CD4-positive, alpha-beta T cell treated with Interleukin-21 for 1 hour (primary cell): ENCODE measurements at regions not wholly inside any gene's neighbourhood (a gene's known extent, or its start where the extent isn't known, plus 50 kb on each side); places are given as distances from the start of the nearest gene placed in this dataset.
"Not testable (repeated sequence)": the region's sequence is repeated elsewhere in the genome, so short reads cannot be mapped to it uniquely, and the experiment has no call there.

Experiments
- DNase-seq: peaks from one replicate; pipeline ENCODE4 v3.0.0-alpha.2; 2020

DNA sequence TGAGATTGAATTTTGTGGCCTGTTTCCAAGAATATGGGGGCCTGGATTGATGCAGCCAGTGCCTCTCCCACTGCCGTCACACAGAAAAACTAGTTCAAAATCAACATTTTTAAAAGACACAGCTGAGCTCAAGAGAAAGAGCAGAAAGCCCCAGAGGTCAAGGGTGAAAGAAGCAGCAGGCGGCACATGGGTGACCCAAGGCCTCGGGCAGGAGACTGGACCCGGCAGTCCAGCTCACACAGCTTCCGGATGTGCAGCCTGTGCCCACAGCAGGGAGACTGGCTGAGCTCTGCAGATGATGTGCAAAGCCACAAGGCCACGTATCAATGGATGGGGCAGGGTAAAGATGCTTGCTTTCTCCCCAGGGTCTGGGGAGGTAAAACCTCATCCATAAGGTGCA, 50.4 kb upstream of the RNF32 start:
- DNase-seq, result no peak

DNA sequence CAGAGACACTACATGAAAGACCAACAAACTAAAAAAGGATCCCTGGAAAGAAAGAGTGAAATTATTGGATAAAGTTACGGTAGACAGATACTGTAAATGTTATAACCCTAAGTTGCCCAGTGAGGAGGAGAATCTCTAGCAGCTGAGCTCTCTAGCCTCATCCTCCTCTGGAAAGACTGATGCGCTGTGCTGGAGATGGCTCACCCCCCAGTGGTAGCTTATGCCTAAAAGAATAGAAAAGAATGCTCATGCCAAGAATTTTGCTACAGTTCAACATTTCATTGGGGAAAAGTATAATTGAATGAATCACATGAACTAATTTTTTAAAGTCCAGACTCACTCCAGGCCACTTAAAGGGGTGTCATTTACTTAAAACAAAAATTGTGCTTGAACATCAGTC, 50.8 kb upstream of the RNF32 start:
- DNase-seq, result no peak

DNA sequence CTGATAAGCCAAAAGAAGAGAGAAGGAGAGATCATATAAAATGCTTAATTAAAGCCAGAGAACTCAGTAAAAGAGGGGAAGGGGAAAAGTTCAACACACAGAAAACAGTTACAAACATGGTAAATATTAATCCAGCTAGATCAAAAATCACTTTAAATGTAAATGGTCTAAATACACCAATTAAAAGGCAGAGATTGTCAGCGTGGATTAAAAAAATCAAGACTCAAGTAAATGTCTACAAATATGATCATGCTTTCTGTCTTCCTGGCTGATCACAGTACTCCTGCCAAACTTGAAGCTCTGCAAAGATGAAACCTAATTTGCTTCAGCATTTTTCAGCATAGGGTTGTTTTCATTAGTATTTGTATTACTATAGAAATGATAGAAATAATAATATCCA, 54.6 kb upstream of the RNF32 start:
- DNase-seq, result no peak

DNA sequence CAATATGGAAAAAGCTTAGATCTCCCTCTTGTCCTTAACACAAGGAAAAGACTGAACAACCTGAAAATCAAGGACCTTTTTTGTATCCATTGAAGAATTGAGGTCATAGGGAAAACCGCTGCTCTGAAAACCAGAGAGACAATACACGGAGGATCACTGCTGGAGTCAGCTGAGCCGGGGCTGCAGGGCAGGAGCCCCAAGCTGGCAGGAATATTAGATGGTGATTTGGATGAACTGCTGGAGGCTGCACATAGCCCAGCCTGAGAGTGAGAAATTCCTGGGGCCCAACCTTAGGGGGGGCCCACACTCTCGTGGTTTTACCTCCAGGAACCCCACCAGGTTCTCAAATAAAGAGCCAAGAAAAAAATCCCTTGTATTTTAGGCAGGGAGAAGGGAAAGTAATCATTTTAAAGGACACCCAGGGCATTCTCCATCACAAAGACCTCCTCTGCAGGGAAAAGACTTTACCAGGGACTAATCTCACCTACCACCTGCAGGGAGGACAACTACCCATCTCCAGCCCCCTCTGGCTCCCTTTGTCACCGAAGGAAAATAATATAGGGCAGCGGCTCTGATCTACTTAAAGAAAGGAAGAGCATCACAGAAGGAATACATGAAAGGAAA, 55.4 kb upstream of the RNF32 start:
- DNase-seq, result no peak

- no peak for DNase-seq
Measured at GRCh38 chr7:156582591-156583123, 57.9 kb upstream of the RNF32 start.

GRCh38 chr7:156580036-156580435, 60.5 kb upstream of the RNF32 start:
- DNase-seq, result no peak

GRCh38 chr7:156579566-156579965, 61.0 kb upstream of the RNF32 start:
- DNase-seq, result no peak

GRCh38 chr7:156578978-156579430, 61.6 kb upstream of the RNF32 start:
- no peak for DNase-seq

- DNase-seq, result no peak
Measured at GRCh38 chr7:156578578-156578940, 62.0 kb upstream of the RNF32 start.

GRCh38 chr7:156577645-156578577, 62.7 kb upstream of the RNF32 start:
- no peak for DNase-seq

- DNase-seq, result no peak
Measured at GRCh38 chr7:156576216-156577058, 64.1 kb upstream of the RNF32 start.

DNA sequence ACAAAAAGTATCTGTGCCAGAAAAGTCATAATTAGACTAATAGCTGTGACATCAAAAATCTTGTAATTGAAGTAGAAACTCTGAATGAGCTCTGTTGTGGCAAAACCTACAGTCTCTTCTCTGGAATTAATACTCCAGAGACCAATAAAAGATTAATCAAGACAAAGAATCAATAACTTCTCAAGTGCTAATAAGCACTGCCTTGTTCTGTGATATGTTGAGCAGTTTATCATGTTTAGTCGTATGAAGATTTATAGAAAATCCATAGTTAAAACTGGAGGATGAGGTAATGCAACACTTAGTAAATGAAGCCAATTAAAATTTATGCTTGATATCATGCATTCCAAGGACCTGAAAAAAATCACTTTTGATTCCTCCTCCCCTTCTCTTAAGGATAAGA, 72.3 kb upstream of the RNF32 start:
- no peak for DNase-seq

- no peak for DNase-seq
Measured at GRCh38 chr7:156566812-156567549, 73.6 kb upstream of the RNF32 start.

DNA sequence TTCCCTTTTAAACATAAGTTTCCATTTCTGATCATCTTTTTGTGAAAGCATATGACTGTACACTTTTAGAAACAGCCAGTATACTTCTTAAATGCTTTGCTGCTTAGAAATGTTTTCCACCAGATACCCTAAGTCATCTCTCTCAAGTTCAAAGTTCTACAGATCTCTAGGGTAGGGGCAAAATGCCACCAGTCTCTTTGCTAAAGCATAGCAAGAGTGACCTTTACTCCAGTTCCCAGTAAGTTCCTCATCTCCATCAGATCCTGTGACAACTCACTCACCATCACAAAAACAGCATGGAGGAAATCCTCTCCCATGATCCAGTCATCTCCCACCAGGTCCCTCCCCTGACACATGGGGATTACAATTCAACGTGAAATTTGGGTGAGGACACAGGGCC, 75.6 kb upstream of the RNF32 start:
- DNase-seq, result not testable (repeated sequence)

DNA sequence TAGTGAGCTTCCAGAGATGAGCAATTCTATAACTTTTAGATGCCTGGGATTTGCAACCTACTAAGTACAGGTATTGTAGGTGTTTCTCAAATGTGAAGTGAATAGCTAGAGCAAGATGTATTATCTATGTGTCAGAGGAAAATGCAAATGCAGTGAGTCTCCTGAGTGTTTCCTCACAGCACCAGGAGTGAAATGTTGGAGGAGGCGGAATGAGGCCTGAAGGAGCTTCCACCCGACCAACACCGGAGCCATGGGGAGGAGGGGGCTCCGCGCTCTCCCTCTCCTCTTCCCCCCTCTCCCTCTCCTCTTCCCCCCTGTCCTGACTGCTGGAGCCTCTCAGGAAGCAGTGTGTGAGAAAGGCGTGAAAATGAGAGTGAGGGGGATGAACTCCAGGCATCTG, 79.9 kb upstream of the RNF32 start:
- no peak for DNase-seq

DNA sequence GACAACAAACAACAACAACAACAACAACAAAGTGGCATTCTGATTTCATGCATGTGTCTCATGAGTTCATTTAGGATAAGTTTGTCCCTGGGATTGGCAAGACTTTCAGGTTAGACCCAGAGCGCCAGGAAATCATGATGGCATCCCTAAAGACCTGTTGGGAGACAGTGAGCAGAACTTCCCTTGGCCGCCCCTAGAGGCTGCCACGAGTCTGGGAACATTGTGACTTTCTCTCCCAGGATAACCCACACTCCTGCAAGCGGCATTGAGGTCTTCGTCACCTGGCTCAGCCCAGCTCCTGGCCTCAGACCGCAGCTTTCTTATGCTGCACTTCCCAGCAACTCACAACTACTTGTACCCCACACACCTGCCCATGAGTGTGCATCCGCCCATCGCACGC, 80.5 kb upstream of the RNF32 start:
- no peak for DNase-seq

DNA sequence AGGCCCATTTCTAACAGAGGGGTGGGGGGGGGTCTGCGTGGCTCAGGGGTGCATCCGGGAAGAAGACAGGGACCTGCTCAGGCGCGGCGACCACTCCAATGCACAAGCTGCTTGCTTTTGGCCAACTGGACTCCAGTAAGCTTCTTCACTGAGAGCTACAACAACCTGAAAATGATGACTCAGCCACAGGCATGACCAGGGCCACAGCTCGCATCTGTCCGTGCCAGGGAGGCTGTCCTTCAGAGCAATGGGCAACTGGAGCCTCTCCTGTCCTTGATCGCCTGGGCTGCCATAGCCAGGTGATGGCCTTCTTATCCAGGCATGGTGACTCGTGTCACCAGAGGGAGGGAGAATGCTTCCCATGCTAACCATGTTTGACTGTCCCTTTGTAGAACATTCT, 81.6 kb upstream of the RNF32 start:
- no peak for DNase-seq

DNA sequence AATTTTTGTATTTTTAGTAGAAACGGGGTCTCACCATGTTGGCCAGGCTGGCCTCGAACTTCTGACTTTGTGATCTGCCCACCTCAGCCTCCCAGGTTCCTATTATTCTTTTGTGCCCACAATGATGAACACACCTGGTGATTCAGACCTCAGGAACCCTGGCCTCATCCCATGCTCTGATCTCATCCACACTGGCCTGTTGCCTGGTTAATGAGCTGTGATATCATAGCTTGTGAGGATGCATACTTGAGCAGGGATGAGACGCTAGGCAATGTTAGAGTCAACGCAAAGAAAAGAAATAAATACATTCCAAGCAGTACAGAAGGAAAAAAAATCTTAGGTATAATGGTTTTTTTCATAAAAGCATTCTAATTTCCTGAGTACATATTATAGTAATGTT, 82.4 kb upstream of the RNF32 start:
- DNase-seq, result no peak

- no peak for DNase-seq
Measured at GRCh38 chr7:156556083-156556482, 84.5 kb upstream of the RNF32 start.

GRCh38 chr7:156554488-156554887, 86.1 kb upstream of the RNF32 start:
- DNase-seq, result no peak

DNA sequence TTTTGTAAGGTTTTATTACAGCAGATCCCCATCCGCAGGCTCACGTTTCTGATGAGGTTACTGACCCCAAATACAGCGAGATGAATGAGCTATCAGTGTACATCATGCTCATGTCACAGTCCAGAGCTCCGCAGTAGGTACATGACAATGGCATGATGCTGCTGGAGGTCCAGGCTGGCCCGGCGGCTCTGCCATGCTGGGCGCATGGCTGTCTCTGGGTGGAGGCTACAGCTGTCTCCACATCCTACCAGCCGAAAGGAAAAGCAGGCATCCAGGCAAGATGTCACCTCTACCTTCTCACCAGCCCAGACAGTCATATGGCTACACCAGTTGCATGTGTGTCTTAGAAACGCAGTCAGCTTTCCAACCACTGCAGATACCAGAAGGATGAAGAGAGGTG, 90.9 kb upstream of the RNF32 start:
- DNase-seq, result no peak

GRCh38 chr7:156547884-156548561, 92.6 kb upstream of the RNF32 start:
- no peak for DNase-seq
